Activated T-helper 1 cell treated with anti-CD3 and anti-CD28 coated beads, Interleukin-12 subunit alpha, Interleukin-12 subunit beta, Interleukin-2, Interleukin-4 antibody, amounts not matched to agents 30 ng/mL and 10 ng/mL and 1 ng/mL, durations not matched to agents 14 hours and 24 hours and 36 hours (primary cell): ENCODE measurements at regions not wholly inside any gene's neighbourhood (a gene's known extent, or its start where the extent isn't known, plus 50 kb on each side); places are given as distances from the start of the nearest gene placed in this dataset.

Source experiments
- DNase-seq: peaks from one replicate; pipeline ENCODE4 v3.0.0; 2021; ENCODE audit warnings: low spot score
- H3K27ac Mint-ChIP-seq: one replicate; pipeline ENCODE4 v1.8.0; 2021; ENCODE audit warnings: mild to moderate bottlenecking, mixed read lengths
- H3K27me3 Mint-ChIP-seq: one replicate; pipeline ENCODE4 v1.8.0; 2022; ENCODE audit warnings: mild to moderate bottlenecking, moderate library complexity, mixed read lengths; ENCODE audit not compliant: insufficient read depth
- H3K36me3 Mint-ChIP-seq: one replicate; pipeline ENCODE4 v1.8.0; 2021; ENCODE audit warnings: low read depth, mixed read lengths
- H3K4me1 Mint-ChIP-seq: one replicate; pipeline ENCODE4 v1.8.0; 2021; ENCODE audit warnings: low read depth, mixed read lengths
- H3K4me3 Mint-ChIP-seq: one replicate; pipeline ENCODE4 v1.8.0; 2021; ENCODE audit warnings: mild to moderate bottlenecking, moderate library complexity, mixed read lengths
- H3K9me3 Mint-ChIP-seq: one replicate; pipeline ENCODE4 v1.8.0; 2021; ENCODE audit warnings: mixed read lengths
- intact Hi-C: fragments of 100-400 bp; cut with micrococcal nuclease; formaldehyde crosslinking; loops from one replicate; pipeline ENCODE4 v1.15.1; 2024

DNA sequence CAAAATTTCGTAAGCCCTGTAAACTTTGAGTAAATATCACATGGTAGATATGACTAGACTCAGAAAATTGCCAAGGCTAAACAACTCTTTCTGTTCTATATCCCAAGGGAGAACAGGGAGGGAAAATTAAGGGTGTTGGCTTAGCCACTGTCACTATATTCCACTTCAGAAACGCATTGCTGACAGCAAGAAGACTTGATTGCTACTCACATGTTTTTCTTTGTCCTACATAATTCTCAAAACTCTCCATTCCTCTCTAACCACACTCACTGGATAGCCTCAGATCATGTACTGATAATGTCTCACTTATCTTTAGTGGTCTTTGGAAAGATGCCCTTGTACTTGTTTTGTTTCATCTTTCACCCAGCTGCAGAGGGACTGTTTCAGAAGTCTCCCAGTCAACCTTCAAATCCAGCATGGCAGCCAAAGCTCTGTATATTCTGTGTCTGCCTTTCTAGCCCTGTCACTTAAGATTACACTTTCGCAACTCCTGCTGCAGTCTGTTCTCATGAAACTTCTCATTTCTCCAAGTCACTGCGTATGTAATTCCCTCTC is 582.4 kb upstream of the FZD8 start:
- DNase-seq: no peak
- no peaks in the 10 kb centered on the region for H3K4me1 Mint-ChIP-seq
- intact Hi-C loops: no loop called here
- H3K27me3 Mint-ChIP-seq: no peaks in the 10 kb centered on the region
- H3K4me3 Mint-ChIP-seq: no peak overlapping the region
- H3K9me3 Mint-ChIP-seq: peaks cover 20% of the 10 kb centered on the region
- no peak overlapping the region for H3K27ac Mint-ChIP-seq
- H3K36me3 Mint-ChIP-seq: no peaks in the 10 kb centered on the region

DNA sequence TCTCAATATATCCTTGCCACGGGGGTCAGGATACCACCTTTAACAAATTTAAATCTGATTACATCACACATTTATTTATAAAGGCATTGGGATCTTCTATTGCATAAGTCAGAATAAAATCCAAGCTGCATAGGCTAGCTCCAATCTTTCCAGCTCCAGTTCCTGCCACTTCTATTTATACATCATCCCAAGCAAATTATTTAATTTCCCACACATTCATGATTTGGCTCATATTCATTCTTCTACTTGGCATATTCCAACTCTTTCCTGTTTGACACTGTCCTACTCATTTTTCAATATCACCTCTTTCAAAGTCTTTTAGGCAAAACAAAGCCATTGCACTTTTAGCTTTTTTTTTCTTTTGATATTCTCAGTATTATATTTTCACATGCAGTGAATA is 579.0 kb upstream of the FZD8 start:
- H3K27me3 Mint-ChIP-seq: no peaks in the 10 kb centered on the region
- H3K27ac Mint-ChIP-seq: no peak overlapping the region
- DNase-seq: no peak
- no peaks in the 10 kb centered on the region for H3K36me3 Mint-ChIP-seq
- intact Hi-C loops: no loop called here
- H3K9me3 Mint-ChIP-seq: peaks cover 22% of the 10 kb centered on the region
- no peak overlapping the region for H3K4me3 Mint-ChIP-seq
- no peaks in the 10 kb centered on the region for H3K4me1 Mint-ChIP-seq

DNA sequence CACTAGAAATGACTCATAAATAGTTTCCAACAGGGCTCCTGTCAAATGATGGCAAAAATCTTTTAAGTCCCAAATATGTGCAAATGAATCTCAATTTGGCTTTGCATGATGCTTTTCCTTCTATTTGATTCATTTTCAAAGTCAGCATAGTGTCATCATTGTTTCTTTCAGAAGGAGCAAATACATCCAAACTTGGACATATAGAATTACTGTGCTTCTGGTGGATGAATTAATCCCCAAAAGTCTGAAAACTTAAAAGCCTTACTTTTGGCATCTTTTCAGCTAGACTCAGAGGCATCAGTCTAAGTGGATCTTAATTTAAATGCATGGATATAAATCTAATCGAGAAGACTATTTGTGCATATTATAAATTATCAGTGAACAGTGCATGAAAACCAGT is 578.1 kb upstream of the FZD8 start:
- Mint-ChIP-seq H3K36me3 (no peaks in the 10 kb centered on the region), H3K27ac (no peak overlapping the region), H3K4me3 (no peak overlapping the region), H3K4me1 (no peaks in the 10 kb centered on the region), H3K9me3 (peaks cover 22% of the 10 kb centered on the region), H3K27me3 (no peaks in the 10 kb centered on the region)
- intact Hi-C loops: no loop called here
- DNase-seq: no peak

DNA sequence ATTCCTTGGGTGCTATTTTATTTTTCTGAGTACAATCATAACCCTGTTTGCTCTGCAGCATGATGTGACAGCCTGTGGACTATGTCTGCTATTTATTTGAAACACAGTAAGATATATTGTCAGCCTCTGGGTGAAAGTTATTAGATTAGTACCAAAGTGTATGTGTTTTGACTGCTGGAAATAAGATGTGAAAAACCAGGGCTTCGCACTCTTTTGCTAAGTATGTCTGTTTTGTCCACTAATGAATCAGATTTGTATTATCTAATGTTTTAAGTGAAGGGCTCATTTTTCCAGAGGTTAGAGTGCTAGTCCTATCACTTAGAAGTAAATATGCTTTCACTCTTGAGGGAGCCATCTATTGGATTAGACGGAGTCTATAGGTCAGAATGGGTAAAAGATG is 569.8 kb upstream of the FZD8 start:
- Mint-ChIP-seq H3K27me3 (no peaks in the 10 kb centered on the region), H3K27ac (no peak overlapping the region), H3K4me1 (no peaks in the 10 kb centered on the region), H3K9me3 (peaks cover 9% of the 10 kb centered on the region), H3K4me3 (no peak overlapping the region), H3K36me3 (no peaks in the 10 kb centered on the region)
- intact Hi-C loops: no loop called here
- no peak for DNase-seq

DNA sequence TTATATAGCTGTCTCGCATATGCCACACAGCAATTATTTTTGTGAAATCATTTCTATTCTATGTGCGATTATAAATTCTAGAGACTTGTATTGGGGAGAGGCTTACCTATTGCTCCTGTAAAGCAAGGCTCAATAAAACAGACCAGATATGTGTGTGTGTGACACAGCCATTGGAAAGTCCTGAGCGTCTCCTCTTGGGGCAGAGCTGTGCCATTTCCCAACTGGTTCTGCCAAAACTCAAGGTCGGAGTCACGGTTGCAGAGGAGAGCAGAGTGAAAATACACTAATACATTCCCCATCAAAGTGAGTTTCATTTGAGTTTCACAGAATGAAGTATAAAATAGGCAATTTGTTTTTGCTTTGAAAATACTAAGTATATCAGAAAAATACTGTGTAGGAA is 567.4 kb upstream of the FZD8 start:
- Mint-ChIP-seq H3K4me3 (no peak overlapping the region), H3K36me3 (no peaks in the 10 kb centered on the region), H3K9me3 (peaks cover 22% of the 10 kb centered on the region), H3K4me1 (no peaks in the 10 kb centered on the region), H3K27ac (no peak overlapping the region), H3K27me3 (no peaks in the 10 kb centered on the region)
- intact Hi-C loops: no loop called here
- DNase-seq: no peak

DNA sequence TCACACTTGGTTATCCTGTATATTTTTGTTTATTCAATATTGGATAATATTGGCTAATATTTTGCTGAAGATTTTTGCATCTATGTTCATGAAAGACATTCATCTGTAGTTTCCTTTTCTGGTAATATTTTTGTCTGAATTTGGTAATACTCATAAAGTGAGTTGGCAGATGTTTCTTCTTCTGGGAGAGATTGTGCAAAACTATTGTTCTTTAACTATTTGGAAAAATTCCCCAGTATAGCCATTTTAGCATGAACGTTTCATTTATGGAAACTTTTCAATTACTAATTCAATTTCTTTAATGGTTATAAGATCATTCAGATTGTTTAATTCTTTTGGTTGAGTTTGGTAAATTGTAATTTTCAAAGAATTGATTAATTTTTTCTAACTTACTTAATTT is 560.8 kb upstream of the FZD8 start:
- intact Hi-C loops: no loop called here
- H3K27me3 Mint-ChIP-seq: no peaks in the 10 kb centered on the region
- H3K9me3 Mint-ChIP-seq: peaks cover 33% of the 10 kb centered on the region
- H3K36me3 Mint-ChIP-seq: no peaks in the 10 kb centered on the region
- H3K4me3 Mint-ChIP-seq: no peak overlapping the region
- DNase-seq: no peak
- H3K4me1 Mint-ChIP-seq: no peaks in the 10 kb centered on the region
- no peak overlapping the region for H3K27ac Mint-ChIP-seq

DNA sequence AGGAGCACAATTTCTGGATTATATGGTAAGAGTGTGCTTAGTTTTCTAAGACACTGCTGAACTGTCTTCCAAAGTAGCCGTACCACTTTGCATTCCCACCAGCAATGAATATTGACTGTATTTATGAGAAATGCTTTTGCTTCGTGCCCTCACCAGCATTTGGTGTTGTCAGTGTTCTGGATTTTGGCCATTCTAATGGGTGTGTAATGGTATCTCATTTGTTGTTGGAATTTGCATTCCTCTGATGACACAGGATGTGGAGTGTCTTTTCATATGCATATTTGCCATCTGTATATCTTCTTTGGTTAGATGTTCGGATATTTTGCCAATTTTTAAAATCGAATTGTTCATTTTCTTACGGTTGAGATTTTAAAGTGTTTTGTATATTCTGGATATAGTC is 558.5 kb upstream of the FZD8 start:
- Mint-ChIP-seq H3K4me3 (no peak overlapping the region), H3K4me1 (no peaks in the 10 kb centered on the region), H3K27ac (no peak overlapping the region), H3K9me3 (peaks cover 36% of the 10 kb centered on the region), H3K27me3 (no peaks in the 10 kb centered on the region), H3K36me3 (no peaks in the 10 kb centered on the region)
- intact Hi-C loops: no loop called here
- no peak for DNase-seq

DNA sequence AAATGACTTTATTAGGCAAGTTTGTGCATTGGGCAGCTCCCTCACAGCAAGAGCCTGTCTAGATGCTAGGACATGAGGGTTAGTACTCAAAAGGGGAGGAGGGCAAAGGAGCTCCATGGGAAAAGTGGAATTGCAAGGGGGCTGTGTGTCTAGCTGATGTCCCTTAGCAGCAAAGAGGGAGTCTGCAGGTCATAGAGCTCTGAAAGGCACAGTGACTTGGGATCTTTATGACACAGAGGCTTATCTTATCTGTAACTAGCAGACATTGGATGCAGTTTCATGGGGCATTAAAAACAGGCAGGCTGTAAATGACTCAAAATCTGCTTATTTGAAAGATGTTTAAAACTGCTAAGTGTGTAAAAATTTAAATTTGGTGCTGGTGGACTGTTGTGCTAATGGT is 556.2 kb upstream of the FZD8 start:
- no peaks in the 10 kb centered on the region for H3K27me3 Mint-ChIP-seq
- intact Hi-C loops: no loop called here
- DNase-seq: no peak
- H3K27ac Mint-ChIP-seq: no peak overlapping the region
- no peak overlapping the region for H3K4me3 Mint-ChIP-seq
- H3K4me1 Mint-ChIP-seq: no peaks in the 10 kb centered on the region
- no peaks in the 10 kb centered on the region for H3K36me3 Mint-ChIP-seq
- H3K9me3 Mint-ChIP-seq: peaks cover 43% of the 10 kb centered on the region

DNA sequence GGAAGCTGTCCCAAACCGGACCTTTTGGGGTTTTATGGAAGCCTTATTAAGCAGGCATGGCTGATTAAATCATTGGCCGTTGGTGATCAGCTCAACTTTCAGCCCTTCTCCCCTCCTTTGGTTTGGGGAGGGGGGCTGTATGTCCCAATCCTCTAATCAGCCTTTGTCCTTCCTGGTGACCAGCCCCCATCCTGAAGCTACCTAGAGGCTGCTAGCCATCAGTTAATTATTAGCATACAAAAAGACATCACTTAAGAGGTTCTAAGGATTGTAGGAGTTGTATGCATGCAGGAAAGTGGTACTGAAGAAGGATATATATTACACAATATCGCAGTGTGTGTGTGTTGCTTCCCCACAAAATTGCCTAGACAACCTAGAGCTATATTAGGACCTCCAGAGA is 553.3 kb upstream of the FZD8 start:
- intact Hi-C loops: no loop called here
- Mint-ChIP-seq H3K27ac (no peak overlapping the region), H3K4me3 (no peak overlapping the region), H3K27me3 (no peaks in the 10 kb centered on the region), H3K36me3 (no peaks in the 10 kb centered on the region), H3K4me1 (no peaks in the 10 kb centered on the region), H3K9me3 (peaks cover 45% of the 10 kb centered on the region)
- DNase-seq: no peak

DNA sequence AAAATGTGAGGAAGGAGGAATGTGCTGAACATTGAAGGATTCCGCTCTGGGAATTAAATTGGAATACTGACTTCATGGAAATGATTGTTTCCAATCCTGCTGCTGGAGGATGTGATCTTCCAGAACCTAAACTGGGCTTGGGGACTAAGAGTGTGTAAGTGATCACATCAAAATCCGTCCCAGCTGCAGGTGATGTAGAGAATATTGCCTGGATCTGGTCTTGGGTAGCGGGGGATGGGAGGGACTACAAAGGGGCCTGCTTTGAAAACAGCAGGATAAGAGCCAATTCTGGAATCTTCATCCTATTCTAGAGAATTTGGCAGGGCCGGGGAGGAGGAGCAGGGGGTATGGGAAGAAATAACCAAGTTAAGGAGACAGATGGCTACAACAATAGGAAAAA is 552.2 kb upstream of the FZD8 start:
- no peaks in the 10 kb centered on the region for H3K4me1 Mint-ChIP-seq
- intact Hi-C loops: no loop called here
- H3K27ac Mint-ChIP-seq: no peak overlapping the region
- DNase-seq: no peak
- no peaks in the 10 kb centered on the region for H3K27me3 Mint-ChIP-seq
- no peaks in the 10 kb centered on the region for H3K36me3 Mint-ChIP-seq
- no peak overlapping the region for H3K4me3 Mint-ChIP-seq
- peaks cover 48% of the 10 kb centered on the region for H3K9me3 Mint-ChIP-seq

DNA sequence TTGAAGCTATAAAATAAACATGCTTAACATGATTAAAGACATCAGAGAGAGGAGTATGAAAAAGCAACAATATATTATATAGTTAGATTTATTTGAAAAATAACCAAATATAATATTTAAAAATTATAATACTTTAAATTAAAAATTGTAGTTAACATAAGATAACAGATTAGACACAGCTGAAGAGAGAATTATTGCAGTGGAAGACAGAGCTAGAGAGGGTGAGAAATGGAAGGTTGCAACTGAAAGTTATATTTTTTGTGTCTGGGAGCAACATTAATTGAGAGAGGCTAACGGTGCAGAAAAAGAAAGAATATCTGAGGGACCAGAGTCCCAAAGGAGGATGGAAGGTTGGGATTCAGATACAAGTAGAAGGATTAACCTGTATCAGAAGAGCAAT is 548.9 kb upstream of the FZD8 start:
- Mint-ChIP-seq H3K27ac (no peak overlapping the region), H3K4me1 (no peaks in the 10 kb centered on the region), H3K9me3 (peaks cover 35% of the 10 kb centered on the region), H3K36me3 (no peaks in the 10 kb centered on the region), H3K4me3 (no peak overlapping the region), H3K27me3 (no peaks in the 10 kb centered on the region)
- no peak for DNase-seq
- intact Hi-C loops: no loop called here

DNA sequence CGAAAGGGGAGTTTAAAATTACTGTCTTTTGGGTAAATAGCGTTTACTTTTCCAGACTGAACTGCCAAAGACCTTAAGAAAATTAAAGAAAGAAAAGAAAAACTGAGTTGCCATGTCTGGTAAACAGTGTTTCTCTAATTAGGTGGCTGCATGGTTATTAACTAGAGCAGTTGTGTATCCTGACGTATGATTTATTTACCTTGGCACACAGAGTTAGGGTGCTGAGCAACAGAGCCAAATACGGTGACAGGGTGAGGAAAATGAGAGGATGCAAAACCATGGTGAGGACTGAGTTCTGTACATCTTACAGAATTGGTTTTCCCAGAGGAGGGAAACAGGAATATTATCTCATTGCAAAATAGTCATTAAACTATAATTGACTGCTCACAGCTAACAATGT is 546.4 kb upstream of the FZD8 start:
- no peaks in the 10 kb centered on the region for H3K36me3 Mint-ChIP-seq
- intact Hi-C loops: no loop called here
- DNase-seq: no peak
- no peaks in the 10 kb centered on the region for H3K27me3 Mint-ChIP-seq
- H3K9me3 Mint-ChIP-seq: peaks cover 27% of the 10 kb centered on the region
- no peak overlapping the region for H3K27ac Mint-ChIP-seq
- no peak overlapping the region for H3K4me3 Mint-ChIP-seq
- no peaks in the 10 kb centered on the region for H3K4me1 Mint-ChIP-seq

DNA sequence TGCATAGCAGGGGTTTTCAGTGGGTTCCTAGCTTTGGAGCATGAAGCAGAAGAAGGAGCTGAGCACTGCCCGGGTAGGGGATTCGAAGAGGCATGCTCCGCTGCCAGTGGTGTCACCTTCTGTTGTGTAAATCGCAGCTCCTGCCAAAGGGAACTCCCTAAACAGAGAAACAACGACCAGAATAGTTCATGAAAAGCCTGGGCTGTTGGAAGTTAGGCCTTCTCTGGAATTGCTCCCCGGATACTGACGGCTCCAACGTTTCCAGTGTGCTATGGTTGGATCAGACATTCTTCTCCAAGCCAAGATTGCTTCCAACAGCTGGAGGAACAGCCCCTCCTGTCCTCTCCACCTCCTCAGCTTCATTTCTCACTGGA is 546.0 kb upstream of the FZD8 start:
- Mint-ChIP-seq H3K27ac (no peak overlapping the region), H3K4me3 (no peak overlapping the region), H3K36me3 (no peaks in the 10 kb centered on the region), H3K27me3 (no peaks in the 10 kb centered on the region), H3K9me3 (peaks cover 27% of the 10 kb centered on the region), H3K4me1 (no peaks in the 10 kb centered on the region)
- intact Hi-C loops: no loop called here
- DNase-seq: no peak

DNA sequence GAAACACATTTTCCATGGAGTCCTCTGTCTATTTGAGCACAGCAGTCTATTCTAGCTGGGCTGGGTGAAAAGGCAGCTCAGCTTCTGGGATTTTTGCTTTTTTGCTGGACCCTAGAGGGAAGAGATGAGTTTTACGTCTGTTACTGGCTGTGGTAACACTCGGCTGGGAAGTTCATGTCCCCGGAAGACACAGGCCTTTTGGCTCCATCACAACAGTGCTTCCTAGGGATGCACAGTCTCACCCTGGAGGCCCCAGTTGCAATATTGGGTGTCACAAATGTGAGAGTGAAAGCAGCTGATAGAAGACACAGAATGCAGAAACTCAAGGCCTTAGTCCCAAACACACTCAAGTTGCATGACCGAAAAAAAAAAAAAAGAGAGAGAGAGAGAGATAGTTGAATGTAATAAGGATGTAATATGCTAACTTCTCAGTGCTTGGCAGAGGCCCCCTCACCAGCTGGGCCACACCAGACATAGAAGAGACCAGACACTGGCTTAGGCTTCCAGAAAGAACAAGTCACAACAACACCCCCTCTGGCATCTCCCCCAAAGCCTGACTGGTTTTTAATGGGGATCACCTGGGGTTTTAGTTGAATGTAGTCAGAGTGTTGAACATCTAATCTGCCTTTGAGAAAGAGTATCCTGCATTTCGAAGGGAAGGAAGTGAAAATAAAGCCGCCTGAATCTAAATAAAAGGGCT is 545.4 kb upstream of the FZD8 start:
- H3K9me3 Mint-ChIP-seq: peaks cover 30% of the 10 kb centered on the region
- no peaks in the 10 kb centered on the region for H3K36me3 Mint-ChIP-seq
- H3K4me3 Mint-ChIP-seq: no peak overlapping the region
- H3K4me1 Mint-ChIP-seq: no peaks in the 10 kb centered on the region
- no peak for DNase-seq
- H3K27me3 Mint-ChIP-seq: no peaks in the 10 kb centered on the region
- H3K27ac Mint-ChIP-seq: no peak overlapping the region
- intact Hi-C loops: no loop called here
